Epithelial cell of esophagus (primary cell): ENCODE measurements at regions not wholly inside any gene's neighbourhood (a gene's known extent, or its start where the extent isn't known, plus 50 kb on each side); places are given as distances from the start of the nearest gene placed in this dataset.

Experiments used
- DNase-seq: peaks from one replicate; pipeline ENCODE4 v3.0.0; 2010; ENCODE audit warnings: low read depth
- H3K4me3 ChIP-seq: 2 replicates; pipeline ENCODE4 v1.5.1; 2011; ENCODE audit warnings: mild to moderate bottlenecking, low read length, control low read depth
- TF ChIP-seq, protein P1 (sequence below): IDR thresholded peaks from 2 replicates; pipeline ENCODE4 v1.5.1; 2011; ENCODE audit warnings: low read depth, mild to moderate bottlenecking, low read length, control low read depth, inconsistent platforms; ENCODE audit not compliant: insufficient read depth; ENCODE audit errors: missing control alignments

DNA sequence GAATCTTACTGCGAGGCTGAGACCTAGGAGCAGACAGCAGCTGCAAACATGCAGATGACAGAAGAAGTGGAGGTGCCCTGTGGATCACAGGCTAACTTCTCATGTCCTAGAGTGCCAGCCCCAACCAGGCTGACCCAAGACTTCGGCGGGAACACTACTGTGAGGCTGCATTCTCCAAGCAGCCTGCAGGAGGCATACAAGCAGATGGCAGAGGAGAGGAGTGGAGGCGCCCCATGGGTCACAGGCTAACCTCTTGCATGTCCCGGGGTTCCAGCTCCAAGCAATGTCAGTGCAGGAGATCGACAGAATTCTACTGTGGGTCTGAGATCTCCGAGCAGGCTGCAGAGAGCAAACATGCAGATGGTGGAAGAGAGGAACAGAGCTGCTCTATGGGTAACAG lies 98.1 kb upstream of the ZNF678 start:
- TF ChIP-seq, protein P1, sequence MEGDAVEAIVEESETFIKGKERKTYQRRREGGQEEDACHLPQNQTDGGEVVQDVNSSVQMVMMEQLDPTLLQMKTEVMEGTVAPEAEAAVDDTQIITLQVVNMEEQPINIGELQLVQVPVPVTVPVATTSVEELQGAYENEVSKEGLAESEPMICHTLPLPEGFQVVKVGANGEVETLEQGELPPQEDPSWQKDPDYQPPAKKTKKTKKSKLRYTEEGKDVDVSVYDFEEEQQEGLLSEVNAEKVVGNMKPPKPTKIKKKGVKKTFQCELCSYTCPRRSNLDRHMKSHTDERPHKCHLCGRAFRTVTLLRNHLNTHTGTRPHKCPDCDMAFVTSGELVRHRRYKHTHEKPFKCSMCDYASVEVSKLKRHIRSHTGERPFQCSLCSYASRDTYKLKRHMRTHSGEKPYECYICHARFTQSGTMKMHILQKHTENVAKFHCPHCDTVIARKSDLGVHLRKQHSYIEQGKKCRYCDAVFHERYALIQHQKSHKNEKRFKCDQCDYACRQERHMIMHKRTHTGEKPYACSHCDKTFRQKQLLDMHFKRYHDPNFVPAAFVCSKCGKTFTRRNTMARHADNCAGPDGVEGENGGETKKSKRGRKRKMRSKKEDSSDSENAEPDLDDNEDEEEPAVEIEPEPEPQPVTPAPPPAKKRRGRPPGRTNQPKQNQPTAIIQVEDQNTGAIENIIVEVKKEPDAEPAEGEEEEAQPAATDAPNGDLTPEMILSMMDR: no peak
- no peak for DNase-seq
- no peak overlapping the region for H3K4me3 ChIP-seq

- DNase-seq: peak; percentile 15
- H3K4me3 ChIP-seq: no peak overlapping the region
- TF ChIP-seq, protein P1: no peak
These were observed 103.4 kb upstream of the ZNF678 start for GRCh38 chr1:227459977-227460376.

DNA sequence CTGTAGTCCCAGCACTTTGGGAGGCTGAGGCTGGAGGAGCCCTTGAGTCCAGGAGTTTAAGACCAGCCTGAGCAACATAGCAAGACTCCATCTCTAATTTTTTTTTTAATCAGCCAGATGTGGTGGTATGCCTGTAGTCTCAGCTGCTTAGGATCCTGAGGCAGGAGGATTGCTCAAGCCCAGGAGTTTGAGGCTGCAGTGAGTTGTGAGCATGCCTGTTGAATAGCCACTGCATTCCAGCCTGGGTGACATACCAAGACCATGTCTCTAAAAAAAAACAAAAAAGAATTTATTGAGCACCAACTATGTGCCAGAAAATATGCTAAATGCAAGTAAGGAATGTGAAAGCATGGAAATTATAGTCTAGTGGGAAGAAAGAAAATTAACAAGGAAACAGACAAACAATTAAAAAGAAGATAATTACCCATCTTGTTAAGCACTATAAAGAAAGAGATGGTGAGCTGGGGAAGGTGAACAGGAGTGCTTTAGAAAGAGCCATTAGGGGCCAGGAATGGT lies 104.0 kb upstream of the ZNF678 start:
- DNase-seq: no peak
- no peak overlapping the region for H3K4me3 ChIP-seq
- TF ChIP-seq, protein P1: no peak

GRCh38 chr1:227454686-227455085 lies 108.7 kb upstream of the ZNF678 start:
- TF ChIP-seq, protein P1: no peak
- H3K4me3 ChIP-seq: no peak overlapping the region
- DNase-seq: no peak

DNA sequence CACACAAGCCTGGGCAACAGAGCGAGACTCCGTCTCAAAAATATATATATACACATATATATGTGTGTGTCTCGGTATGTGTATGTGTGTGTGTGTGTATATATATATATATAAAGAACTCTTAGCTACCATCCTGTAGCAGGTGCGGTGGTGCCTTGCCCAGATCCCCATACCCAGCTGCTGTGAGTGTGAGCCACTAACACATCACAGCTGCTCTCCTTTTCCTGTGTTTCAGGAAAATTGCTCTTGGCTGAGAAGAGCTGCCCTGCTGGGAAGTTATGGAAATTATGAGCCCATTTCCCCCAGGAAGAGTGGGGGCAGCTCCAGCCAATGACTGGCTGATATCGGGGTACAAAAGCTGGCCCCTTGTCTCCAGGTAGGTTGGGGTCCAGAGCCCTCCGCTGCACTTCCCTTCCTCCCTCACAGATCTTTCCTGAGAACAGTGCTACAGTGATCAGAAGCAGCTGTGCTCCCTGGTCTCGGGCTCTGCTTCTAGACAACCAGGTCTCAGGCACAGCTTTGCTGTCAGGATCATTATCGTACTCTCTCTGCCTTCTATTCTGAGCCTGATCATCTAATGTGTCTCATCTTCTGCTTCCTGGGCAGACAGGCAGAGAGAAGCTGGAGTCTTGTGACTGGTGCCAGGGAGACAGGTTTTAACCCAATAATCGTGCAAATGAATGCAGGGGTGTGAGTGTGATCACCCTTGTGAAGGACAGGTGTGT lies 109.6 kb upstream of the ZNF678 start:
- no peak for DNase-seq
- H3K4me3 ChIP-seq: no peak overlapping the region
- TF ChIP-seq, protein P1: no peak

DNA sequence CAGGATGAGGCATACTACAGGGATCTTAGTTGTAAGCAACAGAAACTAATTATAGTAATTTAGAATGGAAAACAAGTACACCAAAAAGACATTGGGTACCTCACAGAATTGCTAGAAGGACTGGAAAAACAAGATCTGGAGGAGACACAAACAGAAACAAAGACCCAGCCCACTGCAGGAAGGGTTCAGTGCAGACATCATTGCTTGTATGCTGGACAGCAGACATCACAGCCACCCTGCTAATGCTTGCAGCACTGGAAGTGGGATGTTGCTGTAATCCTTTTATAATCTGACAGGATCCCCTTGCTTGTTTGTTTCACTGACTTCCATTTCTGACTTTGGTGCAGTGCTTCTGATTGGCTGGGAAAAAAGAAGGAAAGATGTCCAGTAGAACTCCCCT lies 111.4 kb upstream of the ZNF678 start:
- DNase-seq: no peak
- TF ChIP-seq, protein P1: no peak
- no peak overlapping the region for H3K4me3 ChIP-seq

GRCh38 chr1:227451057-227451456 lies 112.3 kb upstream of the ZNF678 start:
- TF ChIP-seq, protein P1: no peak
- no peak for DNase-seq

More at GRCh38 chr1:227451057-227451456, 112.3 kb upstream of the ZNF678 start:
- no peak overlapping the region for H3K4me3 ChIP-seq
